Gastrocnemius medialis (tissue), 4 donors: ENCODE measurements at regions not wholly inside any gene's neighbourhood (a gene's known extent, or its start where the extent isn't known, plus 50 kb on each side); places are given as distances from the start of the nearest gene placed in this dataset.

Experiments
- POLR2A ChIP-seq, 2 donors: fragments of 450-650 bp; IDR thresholded peaks; one replicate each; pipeline ENCODE4 v1.6.1; 2017; ENCODE audit warnings: antibody characterized with exemption in 2 of 2, mild to moderate bottlenecking in 2 of 2, moderate library complexity in 2 of 2
- TF ChIP-seq, protein P1 (sequence below), 5 experiments: fragments of 450-650 bp in 3 of 5; fragments of 200-600 bp in 2 of 5; sonication (generic) in 2 of 5; IDR thresholded peaks in 4 of 5; conservative IDR thresholded peaks in 1 of 5; 1 replicate in 4 of 5; 2 replicates in 1 of 5; pipeline ENCODE4 v1.5.1; 2016 to 2019; ENCODE audit warnings: antibody characterized with exemption in 5 of 5, mild to moderate bottlenecking in 3 of 5, moderate library complexity in 3 of 5

DNA sequence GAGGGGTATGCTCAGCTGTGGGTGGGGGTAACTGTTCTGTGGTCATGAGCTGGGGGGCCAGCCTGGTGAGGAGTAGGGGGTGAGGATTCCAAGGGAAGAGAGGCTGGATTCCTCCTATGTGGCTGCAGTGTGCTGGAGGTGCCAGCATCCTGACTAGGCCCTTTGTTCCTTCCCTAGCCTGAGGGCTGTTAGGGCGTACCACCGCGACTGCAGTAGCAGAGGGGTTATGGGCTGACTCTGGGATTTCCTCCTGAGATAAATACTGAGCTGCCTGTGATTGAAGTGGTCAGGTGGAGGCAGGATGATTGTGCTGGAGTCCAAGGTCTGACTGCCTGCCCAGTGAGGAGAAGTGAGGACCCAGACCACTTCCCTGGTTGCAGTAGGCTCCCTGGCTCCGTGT, 205.3 kb downstream of the ADGRG6 start:
- TF ChIP-seq POLR2A (IDR thresholded peaks at IDR 0.05): no peak
- TF ChIP-seq, protein P1, sequence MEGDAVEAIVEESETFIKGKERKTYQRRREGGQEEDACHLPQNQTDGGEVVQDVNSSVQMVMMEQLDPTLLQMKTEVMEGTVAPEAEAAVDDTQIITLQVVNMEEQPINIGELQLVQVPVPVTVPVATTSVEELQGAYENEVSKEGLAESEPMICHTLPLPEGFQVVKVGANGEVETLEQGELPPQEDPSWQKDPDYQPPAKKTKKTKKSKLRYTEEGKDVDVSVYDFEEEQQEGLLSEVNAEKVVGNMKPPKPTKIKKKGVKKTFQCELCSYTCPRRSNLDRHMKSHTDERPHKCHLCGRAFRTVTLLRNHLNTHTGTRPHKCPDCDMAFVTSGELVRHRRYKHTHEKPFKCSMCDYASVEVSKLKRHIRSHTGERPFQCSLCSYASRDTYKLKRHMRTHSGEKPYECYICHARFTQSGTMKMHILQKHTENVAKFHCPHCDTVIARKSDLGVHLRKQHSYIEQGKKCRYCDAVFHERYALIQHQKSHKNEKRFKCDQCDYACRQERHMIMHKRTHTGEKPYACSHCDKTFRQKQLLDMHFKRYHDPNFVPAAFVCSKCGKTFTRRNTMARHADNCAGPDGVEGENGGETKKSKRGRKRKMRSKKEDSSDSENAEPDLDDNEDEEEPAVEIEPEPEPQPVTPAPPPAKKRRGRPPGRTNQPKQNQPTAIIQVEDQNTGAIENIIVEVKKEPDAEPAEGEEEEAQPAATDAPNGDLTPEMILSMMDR (IDR thresholded peaks at IDR 0.05 in 4 of 5, conservative IDR thresholded peaks at IDR 0.05 in 1 of 5): no peak
